Right lobe of liver (tissue), 6 donors: ENCODE measurements at regions not wholly inside any gene's neighbourhood (a gene's known extent, or its start where the extent isn't known, plus 50 kb on each side); places are given as distances from the start of the nearest gene placed in this dataset.

ENCODE experiments used
- ATAC-seq, 4 donors: fragments of 200-7000 bp; cut with Tn5 transposase; one replicate each; pipeline ENCODE4 v1.9.1; 2020; ENCODE audit warnings: mild to moderate bottlenecking in 4 of 4, moderate library complexity in 4 of 4
- DNase-seq, 3 donors: peaks; one replicate each; pipeline ENCODE4 v3.0.0-alpha.2; 2020
- H3K27ac ChIP-seq, 3 donors: fragments of 200-600 bp; one replicate each; pipeline ENCODE4 v1.8.0; 2022
- H3K27me3 ChIP-seq, 2 donors: fragments of 200-600 bp; one replicate each; pipeline ENCODE4 v1.8.0; 2022
- H3K36me3 ChIP-seq, 4 donors: fragments of 200-600 bp; sonication (generic) in 1 of 4; one replicate each; pipeline versions ENCODE4 v1.5.1 to v1.8.0; 2017 to 2022; ENCODE audit warnings: control low read depth in 1 of 4
- H3K4me1 ChIP-seq, 4 donors: fragments of 200-600 bp; sonication (generic) in 1 of 4; one replicate each; pipeline versions ENCODE4 v1.5.1 to v1.8.0; 2017 to 2022; ENCODE audit warnings: control low read depth in 1 of 4
- H3K4me3 ChIP-seq, 3 donors: fragments of 200-600 bp; one replicate each; pipeline ENCODE4 v1.8.0; 2022
- H3K9me3 ChIP-seq, 4 donors: fragments of 200-600 bp; sonication (generic) in 1 of 4; one replicate each; pipeline versions ENCODE4 v1.5.1 to v1.8.0; 2017 to 2022; ENCODE audit warnings: control low read depth in 1 of 4
- POLR2A ChIP-seq: fragments of 450-650 bp; IDR thresholded peaks from one replicate; pipeline ENCODE4 v1.6.1; 2017; ENCODE audit warnings: antibody characterized with exemption, mild to moderate bottlenecking
- WGBS: methylation state at CpG from one replicate; pipeline ENCODE4 v1.1.6; 2018; ENCODE audit warnings: low coverage, low lambda C conversion rate; ENCODE audit not compliant: insufficient coverage; ENCODE audit errors: missing lambda C conversion rate; 5-methylcytosine and 5-hydroxymethylcytosine counted together
- intact Hi-C, 2 donors: fragments of 100-400 bp; cut with DNase I; formaldehyde crosslinking; loops; one replicate each; pipeline versions ENCODE4 v1.11.2 to v1.14.1; 2022
- TF ChIP-seq, protein P1 (sequence below), 4 donors: fragments of 200-600 bp in 3 of 4; fragments of 450-650 bp in 1 of 4; IDR thresholded peaks; one replicate each; pipeline versions ENCODE4 v1.5.1 to v1.8.0; 2016 to 2022; ENCODE audit warnings: antibody characterized with exemption in 4 of 4, mild to moderate bottlenecking in 2 of 4
- donor health status: DM: no; HTN: yes; CAD: no.
- donor health status: DM: no; HTN: no; CAD: no.
- donor health status: DM: no; HTN: no; CAD: no.
- donor health status: DM: no; HTN: yes; CAD: no.
- donor health status: DM: no; HTN: yes; CAD: no.

DNA sequence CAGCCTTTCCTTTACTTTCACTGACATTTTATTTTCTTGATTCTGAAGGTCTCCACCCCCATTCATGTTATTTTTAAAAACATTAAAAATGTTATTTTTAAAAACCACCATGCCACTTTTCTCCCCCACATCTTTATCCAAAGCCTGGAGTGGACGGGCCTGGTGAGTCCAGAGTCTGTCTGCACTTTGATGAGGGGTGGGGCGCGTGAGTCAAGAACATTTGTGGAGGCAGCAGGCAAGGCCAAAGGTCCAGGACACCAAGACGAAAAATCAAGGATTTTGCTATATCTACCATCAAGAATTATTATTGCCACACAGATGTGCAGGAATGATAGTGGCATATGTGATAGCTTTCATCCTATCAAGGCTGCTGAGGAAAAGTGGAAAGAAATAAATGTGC lies 224.9 kb downstream of the FGF9 start:
- H3K27ac ChIP-seq: no peak overlapping the region
- H3K9me3 ChIP-seq: no peaks in the 10 kb centered on the region
- no peaks in the 10 kb centered on the region for H3K27me3 ChIP-seq
- DNase-seq: no peak
- intact Hi-C loops: no loop called here
- no peak for ATAC-seq
- H3K36me3 ChIP-seq: no peaks in the 10 kb centered on the region
- 61% methylated on average over 4 of the region's 4 CpGs for WGBS
- no peaks in the 10 kb centered on the region for H3K4me1 ChIP-seq
- no peak for TF ChIP-seq POLR2A
- TF ChIP-seq, protein P1, sequence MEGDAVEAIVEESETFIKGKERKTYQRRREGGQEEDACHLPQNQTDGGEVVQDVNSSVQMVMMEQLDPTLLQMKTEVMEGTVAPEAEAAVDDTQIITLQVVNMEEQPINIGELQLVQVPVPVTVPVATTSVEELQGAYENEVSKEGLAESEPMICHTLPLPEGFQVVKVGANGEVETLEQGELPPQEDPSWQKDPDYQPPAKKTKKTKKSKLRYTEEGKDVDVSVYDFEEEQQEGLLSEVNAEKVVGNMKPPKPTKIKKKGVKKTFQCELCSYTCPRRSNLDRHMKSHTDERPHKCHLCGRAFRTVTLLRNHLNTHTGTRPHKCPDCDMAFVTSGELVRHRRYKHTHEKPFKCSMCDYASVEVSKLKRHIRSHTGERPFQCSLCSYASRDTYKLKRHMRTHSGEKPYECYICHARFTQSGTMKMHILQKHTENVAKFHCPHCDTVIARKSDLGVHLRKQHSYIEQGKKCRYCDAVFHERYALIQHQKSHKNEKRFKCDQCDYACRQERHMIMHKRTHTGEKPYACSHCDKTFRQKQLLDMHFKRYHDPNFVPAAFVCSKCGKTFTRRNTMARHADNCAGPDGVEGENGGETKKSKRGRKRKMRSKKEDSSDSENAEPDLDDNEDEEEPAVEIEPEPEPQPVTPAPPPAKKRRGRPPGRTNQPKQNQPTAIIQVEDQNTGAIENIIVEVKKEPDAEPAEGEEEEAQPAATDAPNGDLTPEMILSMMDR (IDR thresholded peaks at IDR 0.05): no peak
- H3K4me3 ChIP-seq: no peak overlapping the region

DNA sequence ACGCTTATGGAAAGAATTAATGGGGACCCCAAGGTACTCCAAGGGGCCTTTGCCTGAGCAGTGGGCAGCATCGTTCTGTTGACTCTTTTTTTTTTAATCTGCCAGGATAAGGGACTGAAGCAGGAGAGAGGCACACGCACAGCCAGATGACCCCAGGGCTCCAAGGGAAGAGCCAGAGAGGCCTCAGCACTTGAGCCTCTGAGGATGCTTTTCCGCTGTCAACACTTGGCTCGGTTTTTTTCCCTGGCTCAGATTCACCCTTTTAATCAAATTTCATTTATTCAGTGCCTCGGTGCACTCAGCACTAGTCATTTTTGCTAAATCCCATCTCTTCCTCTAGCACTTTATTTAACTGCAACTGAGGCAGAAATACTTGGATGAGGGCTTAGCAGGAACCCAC lies 226.3 kb downstream of the FGF9 start:
- no peaks in the 10 kb centered on the region for H3K36me3 ChIP-seq
- H3K27me3 ChIP-seq: no peaks in the 10 kb centered on the region
- H3K9me3 ChIP-seq: no peaks in the 10 kb centered on the region
- H3K27ac ChIP-seq: no peak overlapping the region
- intact Hi-C loops: no loop called here
- TF ChIP-seq, protein P1 (IDR thresholded peaks at IDR 0.05): no peak
- no peak for TF ChIP-seq POLR2A
- WGBS: 34% methylated on average over 5 of the region's 6 CpGs
- no peaks in the 10 kb centered on the region for H3K4me1 ChIP-seq
- no peak overlapping the region for H3K4me3 ChIP-seq
- DNase-seq (no peak), ATAC-seq (no peak)

DNA sequence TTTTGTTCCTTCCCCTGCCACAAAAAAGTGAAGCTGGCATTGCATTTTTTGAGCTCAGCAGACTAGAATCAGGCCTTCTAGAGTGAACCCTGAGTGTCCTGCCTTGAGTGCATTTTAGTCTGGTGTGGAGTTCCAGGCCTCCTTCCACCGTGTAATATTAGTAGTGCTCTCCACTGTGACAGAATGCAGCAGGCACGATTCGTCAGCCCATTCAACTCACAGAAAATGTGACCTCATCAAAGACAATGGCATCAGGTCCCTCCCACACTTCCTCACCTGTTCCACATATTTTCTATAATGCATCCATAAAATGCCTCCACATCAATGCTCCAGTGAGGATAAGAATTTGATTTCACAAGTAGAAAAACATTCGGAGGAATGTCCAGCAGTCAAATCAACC lies 227.6 kb downstream of the FGF9 start:
- H3K27ac ChIP-seq: no peak overlapping the region
- 47% methylated on average over 4 of the region's 4 CpGs for WGBS
- intact Hi-C loops: no loop called here
- H3K27me3 ChIP-seq: no peaks in the 10 kb centered on the region
- H3K9me3 ChIP-seq: no peaks in the 10 kb centered on the region
- H3K4me3 ChIP-seq: no peak overlapping the region
- no peak for ATAC-seq
- DNase-seq: no peak
- no peaks in the 10 kb centered on the region for H3K4me1 ChIP-seq
- TF ChIP-seq, protein P1 (IDR thresholded peaks at IDR 0.05): no peak
- no peak for TF ChIP-seq POLR2A
- H3K36me3 ChIP-seq: no peaks in the 10 kb centered on the region

DNA sequence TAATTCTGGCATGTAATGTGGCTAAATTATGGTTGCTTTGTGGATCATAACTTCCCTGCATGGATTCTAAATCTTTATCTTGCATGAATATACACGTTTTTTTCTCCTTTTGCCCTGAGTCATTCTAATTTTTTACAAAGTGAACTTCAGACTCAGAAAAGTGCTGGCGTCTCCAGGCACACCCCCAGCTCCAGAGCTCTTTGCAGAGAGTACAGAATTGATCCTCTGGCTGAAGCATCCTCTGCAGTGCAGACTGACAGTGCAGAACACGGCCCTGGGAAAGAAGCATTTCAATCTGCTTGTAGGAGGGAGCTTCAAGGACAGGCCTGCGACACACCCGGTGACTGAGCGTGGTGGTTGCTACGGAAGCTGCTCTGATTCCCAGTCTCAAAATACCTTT lies 228.1 kb downstream of the FGF9 start:
- Histone ChIP-seq H3K4me1 (no peaks in the 10 kb centered on the region), H3K9me3 (no peaks in the 10 kb centered on the region), H3K27me3 (no peaks in the 10 kb centered on the region), H3K27ac (no peak overlapping the region), H3K4me3 (no peak overlapping the region), H3K36me3 (no peaks in the 10 kb centered on the region)
- WGBS: 11% methylated on average over 2 of the region's 7 CpGs
- DNase-seq (no peak), ATAC-seq (no peak)
- TF ChIP-seq, protein P1 (IDR thresholded peaks at IDR 0.05): no peak
- intact Hi-C loops: no loop called here

DNA sequence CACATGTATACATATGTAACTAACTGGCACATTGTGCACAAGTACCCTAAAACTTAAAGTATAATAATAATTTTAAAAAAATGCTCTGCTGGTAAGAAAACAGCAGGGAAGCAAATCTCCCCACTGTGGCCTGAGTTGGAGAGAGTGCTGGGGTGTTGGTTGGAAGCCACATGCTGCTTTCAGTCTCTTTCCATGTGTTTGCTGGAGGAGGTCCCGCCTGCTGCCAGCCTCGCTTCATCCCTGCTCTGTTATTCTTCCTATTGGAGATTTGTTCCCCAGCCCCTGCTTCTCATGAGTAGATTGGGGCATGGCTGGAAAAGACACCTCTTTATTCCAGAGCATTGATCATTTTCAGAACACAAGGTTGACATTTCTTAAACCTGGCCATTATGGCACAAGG lies 230.5 kb downstream of the FGF9 start:
- intact Hi-C loops: no loop called here
- Histone ChIP-seq H3K4me1 (no peaks in the 10 kb centered on the region), H3K27me3 (no peaks in the 10 kb centered on the region), H3K9me3 (no peaks in the 10 kb centered on the region), H3K4me3 (no peak overlapping the region), H3K36me3 (no peaks in the 10 kb centered on the region), H3K27ac (no peak overlapping the region)
- no peak for ATAC-seq
- DNase-seq: no peak
- no peak for TF ChIP-seq POLR2A
- TF ChIP-seq, protein P1 (IDR thresholded peaks at IDR 0.05): no peak
- WGBS: 79% methylated on average over 2 of the region's 2 CpGs
